ENCODE measurements at regions not wholly inside any gene's neighbourhood (a gene's known extent, or its start where the extent isn't known, plus 50 kb on each side); places are given as distances from the start of the nearest gene placed in this dataset.
"Not testable (repeated sequence)": the region's sequence is repeated elsewhere in the genome, so short reads cannot be mapped to it uniquely, and the experiment has no call there.

GRCh38 chr9:26789959-26790358 lies 102.6 kb downstream of the CAAP1 start:
- no peak overlapping the region for H3K4me3 ChIP-seq
- no peaks in the 10 kb centered on the region for H3K27me3 ChIP-seq
- H3K36me3 ChIP-seq, result no peaks in the 10 kb centered on the region
- DNase-seq, result no peak
- no peak overlapping the region for H3K27ac ChIP-seq
- no peak for TF ChIP-seq CTCF (IDR thresholded peaks at IDR 0.05)
- H3K4me1 ChIP-seq, result no peaks in the 10 kb centered on the region
- intact Hi-C loops (cut with DNase I; ENCODE audit: low total_unique reads), result no loop called here
- H3K9me3 ChIP-seq, result no peaks in the 10 kb centered on the region

- H3K4me1 ChIP-seq, result no peaks in the 10 kb centered on the region
- H3K27me3 ChIP-seq, result no peaks in the 10 kb centered on the region
- no peak for DNase-seq
- H3K9me3 ChIP-seq, result no peaks in the 10 kb centered on the region
- no peak overlapping the region for H3K27ac ChIP-seq
- no peaks in the 10 kb centered on the region for H3K36me3 ChIP-seq
- intact Hi-C loops (cut with DNase I; ENCODE audit: low total_unique reads), result no loop called here
- TF ChIP-seq CTCF (IDR thresholded peaks at IDR 0.05), result no peak
- no peak overlapping the region for H3K4me3 ChIP-seq
Observed at GRCh38 chr9:26786564-26786963, 106.0 kb downstream of the CAAP1 start.

- no peak overlapping the region for H3K27ac ChIP-seq
- intact Hi-C loops (cut with DNase I; ENCODE audit: low total_unique reads), result no loop called here
- DNase-seq, result no peak
- H3K4me1 ChIP-seq, result no peaks in the 10 kb centered on the region
- no peaks in the 10 kb centered on the region for H3K9me3 ChIP-seq
- no peaks in the 10 kb centered on the region for H3K36me3 ChIP-seq
- no peak overlapping the region for H3K4me3 ChIP-seq
- H3K27me3 ChIP-seq, result no peaks in the 10 kb centered on the region
- no peak for TF ChIP-seq CTCF (IDR thresholded peaks at IDR 0.05)
Observed at GRCh38 chr9:26782899-26783298, 109.7 kb downstream of the CAAP1 start.

- DNase-seq, result no peak
- TF ChIP-seq CTCF (IDR thresholded peaks at IDR 0.05), result no peak
Observed at GRCh38 chr9:26781906-26782305, 110.7 kb downstream of the CAAP1 start.

GRCh38 chr9:26780307-26780706 lies 112.3 kb downstream of the CAAP1 start:
- H3K9me3 ChIP-seq; H3K27ac ChIP-seq; H3K4me3 ChIP-seq; DNase-seq; H3K4me1 ChIP-seq; intact Hi-C loops (cut with DNase I; ENCODE audit: low total_unique reads); H3K27me3 ChIP-seq; H3K36me3 ChIP-seq: not testable (repeated sequence)

More at GRCh38 chr9:26781906-26782305, 110.7 kb downstream of the CAAP1 start:
- H3K4me3 ChIP-seq, result no peak overlapping the region
- intact Hi-C loops (cut with DNase I; ENCODE audit: low total_unique reads), result no loop called here
- H3K27me3 ChIP-seq, result no peaks in the 10 kb centered on the region
- H3K36me3 ChIP-seq, result no peaks in the 10 kb centered on the region
- no peaks in the 10 kb centered on the region for H3K9me3 ChIP-seq
- H3K4me1 ChIP-seq, result no peaks in the 10 kb centered on the region
- H3K27ac ChIP-seq, result no peak overlapping the region

- H3K27me3 ChIP-seq, result no peaks in the 10 kb centered on the region
- H3K4me1 ChIP-seq, result no peaks in the 10 kb centered on the region
- H3K36me3 ChIP-seq, result no peaks in the 10 kb centered on the region
- DNase-seq, result no peak
- no peaks in the 10 kb centered on the region for H3K9me3 ChIP-seq
- TF ChIP-seq CTCF (IDR thresholded peaks at IDR 0.05), result no peak
- H3K27ac ChIP-seq, result no peak overlapping the region
- intact Hi-C loops (cut with DNase I; ENCODE audit: low total_unique reads), result no loop called here
- H3K4me3 ChIP-seq, result no peak overlapping the region
Observed at GRCh38 chr9:26779062-26779461, 113.5 kb downstream of the CAAP1 start.
